Endometrium (tissue), 2 donors: ENCODE measurements at regions not wholly inside any gene's neighbourhood (a gene's known extent, or its start where the extent isn't known, plus 50 kb on each side); places are given as distances from the start of the nearest gene placed in this dataset.

Experiments
- FAIRE-seq: peaks from 2 replicates; lab custom pipeline; 2012; peaks lifted over from hg19 to GRCh38; lab: Jason Lieb, UNC
- donor health status: control.
- donor health status: control.

DNA sequence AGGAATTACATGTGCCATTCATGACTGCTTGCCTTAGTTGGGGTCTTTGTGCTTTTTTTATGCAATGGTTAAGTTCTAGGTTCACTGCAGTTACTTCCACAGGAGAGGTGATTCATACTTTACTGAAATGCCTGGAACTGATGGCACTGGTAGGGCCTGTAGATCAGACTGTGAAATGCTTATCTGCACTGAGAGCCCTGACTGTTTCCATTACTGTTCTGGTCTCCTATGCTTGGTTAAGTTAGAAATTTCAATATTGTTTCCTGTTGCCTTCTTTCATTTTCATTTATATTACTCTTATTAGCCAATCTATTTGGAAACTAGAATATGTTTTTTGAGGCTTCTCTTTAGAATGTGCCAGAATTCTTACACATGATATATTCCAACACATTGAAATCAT, 484.1 kb upstream of the SEMA6A start:
- FAIRE-seq, result no peak

- FAIRE-seq, result no peak
These were observed 480.9 kb upstream of the SEMA6A start for GRCh38 chr5:117055517-117055916.

GRCh38 chr5:117054911-117055310, 480.3 kb upstream of the SEMA6A start:
- FAIRE-seq, result no peak

- FAIRE-seq, result no peak
These were observed 479.5 kb upstream of the SEMA6A start for GRCh38 chr5:117054141-117054540.

GRCh38 chr5:117041926-117042595, 467.4 kb upstream of the SEMA6A start:
- no peak for FAIRE-seq

DNA sequence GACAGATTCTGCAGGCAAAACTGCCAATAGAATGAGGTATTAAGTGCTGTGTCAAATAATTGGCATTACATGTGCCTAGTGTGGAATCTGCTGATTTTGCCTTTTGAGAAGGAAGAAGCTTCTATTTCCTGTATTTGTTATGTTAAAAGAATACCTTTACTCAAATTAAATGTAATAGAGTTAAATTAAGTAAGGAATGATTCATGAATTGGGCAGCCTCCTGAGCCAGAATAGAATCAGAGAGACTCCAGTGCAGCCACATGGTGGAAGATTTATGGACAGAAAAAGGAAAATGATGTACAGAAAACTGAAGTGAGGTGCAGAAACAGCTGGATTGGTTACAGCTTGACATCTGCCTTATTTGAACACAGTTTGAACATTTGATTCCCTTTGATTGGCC, 464.4 kb upstream of the SEMA6A start:
- no peak for FAIRE-seq

DNA sequence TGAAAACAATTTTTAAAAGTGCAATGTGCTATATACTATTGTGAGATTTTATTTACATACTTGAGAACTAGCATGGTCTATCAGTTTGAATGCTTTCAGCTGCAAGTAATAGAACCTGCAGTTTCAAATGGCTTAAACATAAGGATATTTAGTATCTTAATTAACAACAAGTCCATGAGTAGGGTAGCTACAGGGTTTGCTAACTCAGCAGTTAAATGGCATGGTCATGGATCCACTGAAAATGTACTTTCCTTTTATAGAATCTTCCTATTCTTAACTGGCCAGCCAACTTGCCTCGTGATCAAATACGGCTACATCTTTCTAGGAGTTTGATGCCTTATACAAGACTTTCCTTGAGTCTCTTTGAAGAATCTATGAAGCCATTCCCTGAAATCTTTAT, 452.8 kb upstream of the SEMA6A start:
- no peak for FAIRE-seq

- no peak for FAIRE-seq
These were observed 446.4 kb upstream of the SEMA6A start for GRCh38 chr5:117020999-117021398.

- FAIRE-seq, result no peak
These were observed 438.8 kb upstream of the SEMA6A start for GRCh38 chr5:117013280-117013877.

- no peak for FAIRE-seq
These were observed 436.0 kb upstream of the SEMA6A start for GRCh38 chr5:117010574-117010973.

- no peak for FAIRE-seq
These were observed 423.4 kb upstream of the SEMA6A start for GRCh38 chr5:116998024-116998423.

GRCh38 chr5:116992681-116993080, 418.1 kb upstream of the SEMA6A start:
- no peak for FAIRE-seq

DNA sequence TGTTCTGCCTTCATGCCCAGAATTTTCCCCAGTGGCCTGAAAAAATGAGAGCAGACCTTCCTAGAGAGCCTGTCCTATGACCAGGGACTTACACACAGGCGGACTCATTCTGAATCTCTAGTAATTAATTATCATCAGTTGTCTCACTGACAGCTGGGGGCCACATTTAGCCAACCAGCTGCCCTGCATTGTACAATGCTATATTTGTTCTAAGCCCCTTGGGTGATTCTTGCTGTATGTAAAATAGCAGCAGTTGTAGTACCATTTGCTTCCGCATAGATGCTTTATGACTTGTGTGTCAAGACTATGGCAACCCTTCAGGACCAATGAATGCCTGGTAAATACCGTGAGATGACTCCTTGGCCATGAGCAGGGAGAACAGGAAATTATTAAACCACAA, 415.4 kb upstream of the SEMA6A start:
- FAIRE-seq, result no peak

- no peak for FAIRE-seq
These were observed 407.4 kb upstream of the SEMA6A start for GRCh38 chr5:116982035-116982434.

DNA sequence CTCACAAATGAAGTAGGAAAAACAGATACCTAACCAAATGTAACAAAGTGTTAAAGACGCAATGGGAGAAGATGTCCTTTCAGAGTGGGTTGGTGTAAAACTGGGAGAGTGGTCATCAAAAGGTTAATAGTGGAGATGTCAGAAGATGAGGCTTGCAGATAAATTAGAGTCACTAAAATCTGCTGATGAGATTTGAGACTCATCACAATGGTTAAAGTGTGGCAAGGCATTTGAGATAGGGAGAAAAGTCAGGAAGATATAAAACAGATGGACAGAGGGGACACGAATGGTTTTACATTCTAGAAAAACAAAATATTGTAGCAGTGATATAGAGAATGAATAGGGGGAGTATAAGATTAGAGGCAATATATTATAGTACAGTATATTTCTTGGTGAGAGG, 406.0 kb upstream of the SEMA6A start:
- no peak for FAIRE-seq

- no peak for FAIRE-seq
These were observed 402.1 kb upstream of the SEMA6A start for GRCh38 chr5:116976767-116977166.

DNA sequence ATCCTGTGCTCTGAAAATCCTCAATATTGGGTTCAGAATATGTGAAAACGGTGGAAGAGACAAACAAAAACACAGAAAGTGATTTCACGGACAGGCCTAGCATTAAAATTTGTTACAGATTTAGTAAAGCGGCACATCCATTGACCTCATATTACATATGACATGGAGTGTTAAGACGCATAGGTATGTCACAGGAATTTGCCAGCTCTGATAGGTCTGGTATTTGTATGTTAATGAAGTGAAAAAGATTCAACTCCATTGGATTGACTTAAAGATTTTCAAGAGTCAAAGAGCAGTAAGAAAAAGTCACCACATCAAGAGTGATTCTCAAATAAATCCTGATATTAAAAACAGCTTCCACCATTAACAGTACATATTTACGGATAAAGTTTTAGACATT, 396.5 kb upstream of the SEMA6A start:
- FAIRE-seq, result no peak

GRCh38 chr5:116970318-116970717, 395.7 kb upstream of the SEMA6A start:
- FAIRE-seq, result no peak

- no peak for FAIRE-seq
These were observed 389.8 kb upstream of the SEMA6A start for GRCh38 chr5:116964438-116964837.

DNA sequence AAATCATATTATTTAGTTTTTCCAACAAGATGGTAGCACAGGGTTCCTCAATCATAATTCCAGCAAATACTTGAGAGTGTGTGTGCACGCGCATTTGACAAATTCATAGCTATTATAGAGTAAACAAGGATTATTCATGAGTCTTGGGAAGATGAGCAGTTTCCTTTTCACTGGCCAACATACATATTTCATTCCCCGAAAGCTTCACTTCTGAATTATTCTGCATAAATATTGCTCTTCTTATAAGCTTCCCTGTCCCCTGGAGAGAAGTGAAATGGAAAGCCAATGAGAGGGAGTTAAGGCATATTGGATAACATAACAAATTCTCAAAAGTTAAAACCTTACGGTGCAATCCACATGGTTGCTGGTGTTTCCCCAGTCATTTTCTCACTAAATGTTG, 386.4 kb upstream of the SEMA6A start:
- no peak for FAIRE-seq

GRCh38 chr5:116959843-116960242, 385.2 kb upstream of the SEMA6A start:
- FAIRE-seq, result no peak

DNA sequence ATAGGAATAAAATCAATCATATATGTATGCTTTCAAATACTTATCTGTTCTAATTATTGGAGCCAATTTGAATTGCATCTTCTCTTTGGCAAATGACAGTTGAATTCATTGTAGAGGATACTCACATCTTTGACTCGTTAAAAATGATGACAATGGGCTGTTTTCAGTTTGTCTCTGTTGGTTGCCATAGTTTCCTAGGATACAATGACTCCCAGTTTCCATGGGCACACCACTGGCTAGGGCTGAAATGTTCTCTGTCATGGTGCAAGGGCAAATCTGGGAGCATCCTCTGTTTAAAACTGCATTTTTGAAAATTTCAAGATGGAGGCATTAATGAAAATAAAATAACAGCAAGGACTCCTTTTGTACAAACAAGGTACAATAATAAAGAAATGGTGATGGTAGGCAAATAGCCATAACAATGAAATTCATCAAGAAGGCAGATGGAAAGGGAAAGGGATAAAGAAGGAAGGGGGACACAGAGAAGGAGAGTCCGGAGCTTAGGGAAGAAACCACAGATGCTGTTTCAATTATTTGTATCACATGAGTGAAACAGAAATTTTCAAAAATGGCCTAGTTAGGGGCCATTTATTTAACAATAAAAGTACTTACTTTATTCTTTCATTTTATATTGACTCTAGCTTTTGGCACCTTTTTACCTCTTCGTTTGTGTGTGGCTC, 378.8 kb upstream of the SEMA6A start:
- no peak for FAIRE-seq

DNA sequence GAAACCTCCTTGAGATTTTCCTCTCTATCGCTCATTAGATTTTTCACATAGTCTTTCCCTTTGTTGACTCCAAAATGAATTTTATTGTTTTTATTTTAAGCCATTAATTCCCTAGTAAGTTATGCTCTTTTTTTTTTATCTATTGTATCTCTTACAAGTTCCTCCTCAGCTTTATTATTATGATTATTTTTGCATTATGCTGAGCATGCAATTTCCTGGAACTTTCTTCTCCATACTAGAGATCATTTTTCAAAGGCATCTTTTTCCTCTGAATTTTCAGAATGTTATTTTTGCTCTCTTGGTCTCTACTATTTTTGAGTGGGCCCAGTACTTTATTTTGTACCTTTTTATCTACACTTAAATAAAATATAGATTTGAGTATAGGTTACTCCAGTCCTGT, 376.6 kb upstream of the SEMA6A start:
- FAIRE-seq, result no peak
